ENCODE measurements at regions not wholly inside any gene's neighbourhood (a gene's known extent, or its start where the extent isn't known, plus 50 kb on each side); places are given as distances from the start of the nearest gene placed in this dataset.

- intact Hi-C loops (cut with DNase I, micrococcal nuclease): no loop called here
- no peak for DNase-seq
Observed at GRCh38 chr20:60365882-60366281, 407.7 kb downstream of the CDH26 start.

GRCh38 chr20:60371384-60371783 lies 413.2 kb downstream of the CDH26 start:
- DNase-seq (no peak), ATAC-seq (no peak)
- intact Hi-C loops (cut with DNase I, micrococcal nuclease): no loop called here

More at GRCh38 chr20:60365882-60366281, 407.7 kb downstream of the CDH26 start:
- ATAC-seq: no peak

- intact Hi-C loops (cut with DNase I, micrococcal nuclease): no loop called here
- no peak for ATAC-seq
- DNase-seq: no peak
Observed at GRCh38 chr20:60372275-60372674, 414.1 kb downstream of the CDH26 start.

- ATAC-seq (no peak), DNase-seq (no peak)
- intact Hi-C loops (cut with DNase I, micrococcal nuclease): no loop called here
Observed at GRCh38 chr20:60372822-60373221, 414.6 kb downstream of the CDH26 start.

- intact Hi-C loops (cut with DNase I, micrococcal nuclease): no loop called here
- ATAC-seq (no peak), DNase-seq (no peak)
Observed at GRCh38 chr20:60378620-60379019, 420.4 kb downstream of the CDH26 start.

- no peak for DNase-seq
- ATAC-seq: no peak
- intact Hi-C loops (cut with DNase I, micrococcal nuclease): no loop called here
Observed at GRCh38 chr20:60381643-60382400, 423.6 kb downstream of the CDH26 start.

GRCh38 chr20:60389441-60389840 lies 431.2 kb downstream of the CDH26 start:
- intact Hi-C loops (cut with DNase I, micrococcal nuclease): no loop called here
- DNase-seq (no peak), ATAC-seq (no peak)

- DNase-seq (no peak), ATAC-seq (no peak)
- intact Hi-C loops (cut with DNase I, micrococcal nuclease): no loop called here
Observed at GRCh38 chr20:60389882-60390281, 431.7 kb downstream of the CDH26 start.

GRCh38 chr20:60395991-60396390 lies 437.8 kb downstream of the CDH26 start:
- no peak for ATAC-seq
- DNase-seq: no peak
- intact Hi-C loops (cut with DNase I, micrococcal nuclease): no loop called here

- intact Hi-C loops (cut with DNase I, micrococcal nuclease): no loop called here
- no peak for ATAC-seq
Observed at GRCh38 chr20:60400567-60400966, 442.3 kb downstream of the CDH26 start.

GRCh38 chr20:60402189-60403058 lies 444.2 kb downstream of the CDH26 start:
- DNase-seq (no peak), ATAC-seq (no peak)
- intact Hi-C loops (cut with DNase I, micrococcal nuclease): no loop called here

More at GRCh38 chr20:60400567-60400966, 442.3 kb downstream of the CDH26 start:
- no peak for DNase-seq

GRCh38 chr20:60403105-60403741 lies 445.0 kb downstream of the CDH26 start:
- ATAC-seq: no peak
- DNase-seq: no peak
- intact Hi-C loops (cut with DNase I, micrococcal nuclease): no loop called here

- intact Hi-C loops (cut with DNase I, micrococcal nuclease): no loop called here
- DNase-seq (no peak), ATAC-seq (no peak)
Observed at GRCh38 chr20:60407011-60407771, 449.0 kb downstream of the CDH26 start.

- ATAC-seq: no peak
- no peak for DNase-seq
- intact Hi-C loops (cut with DNase I, micrococcal nuclease): no loop called here
Observed at GRCh38 chr20:60407938-60408337, 449.7 kb downstream of the CDH26 start.

- intact Hi-C loops (cut with DNase I, micrococcal nuclease): no loop called here
- DNase-seq (no peak), ATAC-seq (no peak)
Observed at GRCh38 chr20:60408435-60408834, 450.2 kb downstream of the CDH26 start.

GRCh38 chr20:60410618-60411264 lies 452.5 kb downstream of the CDH26 start:
- ATAC-seq (no peak), DNase-seq (no peak)
- intact Hi-C loops (cut with DNase I, micrococcal nuclease): no loop called here

GRCh38 chr20:60411813-60412212 lies 453.6 kb downstream of the CDH26 start:
- no peak for ATAC-seq
- intact Hi-C loops (cut with DNase I, micrococcal nuclease): no loop called here
- no peak for DNase-seq

- DNase-seq (no peak), ATAC-seq (no peak)
- intact Hi-C loops (cut with DNase I, micrococcal nuclease): no loop called here
Observed at GRCh38 chr20:60420676-60421229, 462.5 kb downstream of the CDH26 start.
